Stomach (tissue), 4 donors: ENCODE measurements at regions not wholly inside any gene's neighbourhood (a gene's known extent, or its start where the extent isn't known, plus 50 kb on each side); places are given as distances from the start of the nearest gene placed in this dataset.

Source experiments
- CTCF ChIP-seq, 7 experiments: fragments of 450-650 bp in 4 of 7; fragments of 200-600 bp in 3 of 7; sonication (generic) in 3 of 7; IDR thresholded peaks; one replicate each; pipeline ENCODE4 v1.5.1; 2016 to 2019; ENCODE audit warnings: antibody characterized with exemption in 7 of 7, control low read depth in 2 of 7, mild to moderate bottlenecking in 1 of 7
- EP300 ChIP-seq: sonication (generic); formaldehyde crosslinking; IDR thresholded peaks from one replicate; pipeline ENCODE4 v1.6.1; 2017; ENCODE audit warnings: antibody characterized with exemption
- POLR2A ChIP-seq, 4 donors: fragments of 450-650 bp; IDR thresholded peaks; one replicate each; pipeline ENCODE4 v1.6.1; 2016; ENCODE audit warnings: antibody characterized with exemption in 4 of 4, control low read depth in 2 of 4, mild to moderate bottlenecking in 1 of 4, moderate library complexity in 1 of 4

DNA sequence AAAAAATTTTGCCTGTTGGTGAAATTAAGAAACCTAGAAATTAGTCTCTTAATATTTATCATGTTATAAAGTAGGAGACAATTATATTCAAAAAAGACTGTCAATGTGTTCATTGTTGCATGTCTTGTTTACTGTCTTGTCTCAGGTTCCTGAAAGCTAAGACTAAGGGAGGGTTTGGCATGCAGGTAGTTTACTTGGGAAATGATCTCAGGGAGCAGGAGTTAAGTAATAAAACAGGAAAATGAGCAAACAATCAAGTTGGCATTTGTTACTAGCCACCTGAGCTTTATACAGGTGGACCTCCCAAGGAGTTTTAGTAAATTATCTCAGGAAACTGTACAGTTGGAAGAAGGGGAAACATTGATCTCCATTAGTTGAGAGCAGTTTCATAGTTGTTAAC, 188.0 kb upstream of the MDGA2 start:
- TF ChIP-seq CTCF (IDR thresholded peaks at IDR 0.05) (no peak), EP300 (no peak), POLR2A (IDR thresholded peaks at IDR 0.05) (no peak)
